BE2C (cell line): ENCODE measurements at regions not wholly inside any gene's neighbourhood (a gene's known extent, or its start where the extent isn't known, plus 50 kb on each side); places are given as distances from the start of the nearest gene placed in this dataset.

Source experiments
- DNase-seq: peaks from one replicate; pipeline ENCODE4 v3.0.0-alpha.2; 2020
- H3K27me3 ChIP-seq: fragments of 250-450 bp; sonication (Bioruptor Pico); 2 replicates; pipeline ENCODE4 v1.5.1; 2020; ENCODE audit warnings: mild to moderate bottlenecking
- H3K36me3 ChIP-seq: fragments of 250-450 bp; sonication (Bioruptor Pico); 2 replicates; pipeline ENCODE4 v1.5.1; 2020; ENCODE audit warnings: mild to moderate bottlenecking
- H3K4me1 ChIP-seq: fragments of 250-450 bp; sonication (Bioruptor Pico); 2 replicates; pipeline ENCODE4 v1.5.1; 2020
- H3K4me3 ChIP-seq: 2 replicates; pipeline ENCODE4 v1.5.1; 2011; ENCODE audit warnings: low read depth, low read length
- H3K9me3 ChIP-seq: fragments of 250-450 bp; sonication (Bioruptor Pico); 2 replicates; pipeline ENCODE4 v1.5.1; 2020
- CTCF ChIP-seq: IDR thresholded peaks from 2 replicates; pipeline ENCODE4 v1.5.1; 2012; ENCODE audit warnings: mild to moderate bottlenecking, low read depth, low read length

- TF ChIP-seq CTCF: no peak
- Histone ChIP-seq H3K27me3 (no peaks in the 10 kb centered on the region), H3K4me3 (no peak overlapping the region), H3K9me3 (peaks cover 2% of the 10 kb centered on the region; the same call in 1 of the 2 replicates), H3K36me3 (no peaks in the 10 kb centered on the region), H3K4me1 (no peaks in the 10 kb centered on the region)
- no peak for DNase-seq
These were observed 79.6 kb upstream of the CDK20 start for GRCh38 chr9:88053856-88054501.

GRCh38 chr9:88052321-88052965 is 78.1 kb upstream of the CDK20 start:
- DNase-seq: no peak
- no peak for TF ChIP-seq CTCF
- H3K4me3 ChIP-seq: no peak overlapping the region

GRCh38 chr9:88051138-88051537 is 76.8 kb upstream of the CDK20 start:
- Histone ChIP-seq H3K36me3 (no peaks in the 10 kb centered on the region), H3K4me1 (no peaks in the 10 kb centered on the region), H3K27me3 (no peaks in the 10 kb centered on the region), H3K9me3 (peaks cover 2% of the 10 kb centered on the region; the same call in 1 of the 2 replicates), H3K4me3 (no peak overlapping the region)
- no peak for DNase-seq
- no peak for TF ChIP-seq CTCF

More at GRCh38 chr9:88052321-88052965, 78.1 kb upstream of the CDK20 start:
- Histone ChIP-seq H3K9me3 (peaks cover 2% of the 10 kb centered on the region; the same call in 1 of the 2 replicates), H3K4me1 (no peaks in the 10 kb centered on the region), H3K27me3 (no peaks in the 10 kb centered on the region), H3K36me3 (no peaks in the 10 kb centered on the region)

GRCh38 chr9:88049677-88050307 is 75.5 kb upstream of the CDK20 start:
- H3K9me3 ChIP-seq: peaks cover 2% of the 10 kb centered on the region; the same call in 1 of the 2 replicates
- H3K27me3 ChIP-seq: no peaks in the 10 kb centered on the region
- no peak for DNase-seq
- no peak overlapping the region for H3K4me3 ChIP-seq
- TF ChIP-seq CTCF: no peak
- H3K36me3 ChIP-seq: no peaks in the 10 kb centered on the region
- H3K4me1 ChIP-seq: no peaks in the 10 kb centered on the region

- Histone ChIP-seq H3K4me3 (no peak overlapping the region), H3K27me3 (no peaks in the 10 kb centered on the region), H3K36me3 (no peaks in the 10 kb centered on the region), H3K9me3 (no peaks in the 10 kb centered on the region; the same call in 1 of the 2 replicates), H3K4me1 (no peaks in the 10 kb centered on the region)
- TF ChIP-seq CTCF: no peak
- no peak for DNase-seq
These were observed 72.2 kb upstream of the CDK20 start for GRCh38 chr9:88046542-88046941.

- no peak for DNase-seq
- Histone ChIP-seq H3K27me3 (no peaks in the 10 kb centered on the region), H3K4me3 (no peak overlapping the region), H3K4me1 (no peaks in the 10 kb centered on the region), H3K36me3 (no peaks in the 10 kb centered on the region), H3K9me3 (no peaks in the 10 kb centered on the region; the same call in 1 of the 2 replicates)
- TF ChIP-seq CTCF: no peak
These were observed 71.4 kb upstream of the CDK20 start for GRCh38 chr9:88045686-88046085.
